Fibroblast of the aortic adventitia (primary cell): ENCODE measurements at regions not wholly inside any gene's neighbourhood (a gene's known extent, or its start where the extent isn't known, plus 50 kb on each side); places are given as distances from the start of the nearest gene placed in this dataset.

Experiments used
- DNase-seq: peaks from one replicate; pipeline ENCODE4 v3.0.0-alpha.2; 2010; ENCODE audit warnings: low read depth
- H3K4me3 ChIP-seq: 2 replicates; pipeline ENCODE4 v1.5.1; 2011; ENCODE audit warnings: low read depth, mild to moderate bottlenecking, control low read depth, low read length, moderate library complexity
- CTCF ChIP-seq: IDR thresholded peaks from 2 replicates; pipeline ENCODE4 v1.5.1; 2011; ENCODE audit warnings: mild to moderate bottlenecking, low read length, control low read depth, inconsistent platforms; ENCODE audit not compliant: insufficient read depth

DNA sequence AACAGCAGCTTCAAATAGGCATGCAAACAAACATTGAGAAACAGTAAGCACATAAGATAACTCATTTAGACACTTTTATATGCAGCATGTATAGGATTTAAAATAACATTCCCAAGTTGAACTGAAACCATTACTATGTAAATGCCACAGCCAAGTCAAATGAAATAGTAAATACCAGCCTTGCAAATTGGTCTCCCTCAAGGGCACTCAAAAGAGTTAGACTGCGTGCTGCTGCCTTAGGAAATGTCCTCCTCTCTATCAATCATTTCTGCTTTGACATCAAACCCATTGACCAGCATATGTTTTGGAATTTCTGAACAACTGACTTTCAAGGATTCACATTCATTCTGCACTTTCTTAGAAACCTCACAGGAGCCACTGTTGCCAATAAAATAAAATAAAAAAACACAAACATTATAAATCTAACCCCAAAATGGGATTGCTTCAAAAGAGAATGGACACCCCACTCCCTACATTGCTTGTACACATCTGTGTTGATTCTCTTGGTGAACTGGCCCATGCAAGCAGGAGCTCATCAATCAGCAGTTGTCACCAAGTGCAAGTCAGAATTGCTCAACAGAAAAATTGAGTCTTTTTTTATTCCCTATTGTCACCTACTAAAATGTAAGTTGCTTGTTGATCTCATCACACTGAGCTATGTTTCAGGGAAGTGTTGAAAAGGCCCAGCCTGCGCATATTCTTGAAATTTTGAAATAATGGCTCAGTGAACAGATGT is 256.2 kb downstream of the DAD1 start:
- H3K4me3 ChIP-seq: no peak overlapping the region
- TF ChIP-seq CTCF: no peak

GRCh38 chr14:22329371-22329770 is 259.7 kb downstream of the DAD1 start:
- no peak for TF ChIP-seq CTCF
- DNase-seq: peak; percentile 25
- no peak overlapping the region for H3K4me3 ChIP-seq

More for the DNA sequence above, 256.2 kb downstream of the DAD1 start:
- DNase-seq: no peak

DNA sequence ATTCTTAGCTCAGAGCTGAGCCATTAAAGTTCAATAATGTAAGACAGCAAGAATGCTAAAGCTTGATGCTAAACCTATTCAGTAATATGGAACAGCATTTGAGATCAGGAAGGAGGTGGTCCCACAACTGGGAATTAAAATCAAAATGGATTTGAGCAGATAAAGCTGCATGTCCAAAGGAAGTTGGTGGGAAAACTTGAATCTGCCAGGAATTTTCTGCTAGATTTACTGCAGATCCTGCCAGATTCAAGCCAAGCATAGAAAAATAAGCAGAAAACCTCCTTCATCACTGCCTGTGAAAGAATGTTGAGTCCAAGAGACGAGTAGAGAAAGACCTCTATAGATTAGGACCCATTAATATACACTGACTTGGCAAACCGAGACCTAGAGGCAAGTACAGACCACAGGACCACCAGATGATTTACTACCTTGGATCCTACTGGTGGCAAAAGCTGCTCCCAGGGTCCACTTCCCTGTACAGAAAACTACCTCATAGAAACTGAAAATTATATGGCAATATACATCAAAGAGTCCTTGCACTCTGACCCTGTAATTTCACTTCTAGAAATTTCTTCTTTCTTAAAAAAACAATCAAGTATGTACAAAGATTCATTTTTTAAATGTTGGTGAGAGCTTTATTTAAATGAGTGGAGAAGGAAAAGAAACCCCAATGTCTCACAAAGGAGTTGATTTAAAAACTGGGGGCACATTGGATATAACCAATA is 263.2 kb downstream of the DAD1 start:
- DNase-seq: no peak
- no peak overlapping the region for H3K4me3 ChIP-seq
- TF ChIP-seq CTCF: no peak

- DNase-seq: no peak
- H3K4me3 ChIP-seq: no peak overlapping the region
- TF ChIP-seq CTCF: no peak
These were observed 268.7 kb downstream of the DAD1 start for GRCh38 chr14:22320362-22320750.

GRCh38 chr14:22319526-22320361 is 269.3 kb downstream of the DAD1 start:
- DNase-seq: peak; percentile 73
- peak; percentile 72 for TF ChIP-seq CTCF
- no peak overlapping the region for H3K4me3 ChIP-seq

GRCh38 chr14:22318951-22319350 is 270.1 kb downstream of the DAD1 start:
- DNase-seq: no peak
- no peak for TF ChIP-seq CTCF
- no peak overlapping the region for H3K4me3 ChIP-seq
